ENCODE measurements at regions not wholly inside any gene's neighbourhood (a gene's known extent, or its start where the extent isn't known, plus 50 kb on each side); places are given as distances from the start of the nearest gene placed in this dataset.
A peak's percentile ranks its signal among the peaks of the same experiment; 100 is the strongest.

DNA sequence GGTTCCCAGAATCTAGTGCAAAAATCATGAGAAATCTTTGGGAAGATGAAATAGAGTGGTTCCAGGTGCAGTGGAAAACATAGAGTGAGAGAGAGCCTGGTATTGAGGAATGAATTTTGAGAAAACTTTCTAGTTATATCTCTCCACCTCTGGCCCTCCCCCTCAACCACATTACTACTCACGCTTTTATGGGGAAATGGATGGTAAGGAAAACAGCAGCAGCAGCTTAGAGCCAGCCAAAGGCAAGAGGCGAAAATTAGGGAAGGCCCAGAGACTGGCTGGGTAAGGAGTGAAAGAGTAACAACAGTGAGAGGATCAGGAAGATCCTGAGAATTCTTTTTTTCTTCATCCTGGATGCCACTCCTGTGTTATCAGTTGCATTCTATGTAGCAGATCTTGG is 187.9 kb upstream of the ECI2 start:
- no peak for TF ChIP-seq CTCF (IDR thresholded peaks at IDR 0.05; ENCODE audit: low read depth, low read length)
- no peaks in the 10 kb centered on the region for H3K27me3 ChIP-seq (ENCODE audit: control insufficient read depth, insufficient read depth, low read length)
- H3K9me3 ChIP-seq (ENCODE audit: control insufficient read depth, insufficient read depth, low read length), result no peaks in the 10 kb centered on the region
- DNase-seq (ENCODE audit: low read depth, low spot score), result no peak
- no peak overlapping the region for H3K27ac ChIP-seq (ENCODE audit: low read depth, low read length)
- H3K4me3 ChIP-seq (ENCODE audit: low read depth, low read length), result no peak overlapping the region
- CTCF ChIA-PET, result no interaction called here
- POLR2A ChIA-PET, result interaction anchor here (0.7 kb wide), 1 partner anchor 523 kb away, joined by 5 read pairs; no protein-coding TSS in a partner anchor

- H3K9me3 ChIP-seq (ENCODE audit: control insufficient read depth, insufficient read depth, low read length), result no peaks in the 10 kb centered on the region
- H3K27me3 ChIP-seq (ENCODE audit: control insufficient read depth, insufficient read depth, low read length), result no peaks in the 10 kb centered on the region
- POLR2A ChIA-PET, result no interaction called here
- DNase-seq (ENCODE audit: low read depth, low spot score), result no peak
- no peak overlapping the region for H3K4me3 ChIP-seq (ENCODE audit: low read depth, low read length)
- TF ChIP-seq CTCF (IDR thresholded peaks at IDR 0.05; ENCODE audit: low read depth, low read length), result no peak
- CTCF ChIA-PET, result no interaction called here
- no peak overlapping the region for H3K27ac ChIP-seq (ENCODE audit: low read depth, low read length)
Observed at GRCh38 chr6:4322846-4323309, 187.5 kb upstream of the ECI2 start.

DNA sequence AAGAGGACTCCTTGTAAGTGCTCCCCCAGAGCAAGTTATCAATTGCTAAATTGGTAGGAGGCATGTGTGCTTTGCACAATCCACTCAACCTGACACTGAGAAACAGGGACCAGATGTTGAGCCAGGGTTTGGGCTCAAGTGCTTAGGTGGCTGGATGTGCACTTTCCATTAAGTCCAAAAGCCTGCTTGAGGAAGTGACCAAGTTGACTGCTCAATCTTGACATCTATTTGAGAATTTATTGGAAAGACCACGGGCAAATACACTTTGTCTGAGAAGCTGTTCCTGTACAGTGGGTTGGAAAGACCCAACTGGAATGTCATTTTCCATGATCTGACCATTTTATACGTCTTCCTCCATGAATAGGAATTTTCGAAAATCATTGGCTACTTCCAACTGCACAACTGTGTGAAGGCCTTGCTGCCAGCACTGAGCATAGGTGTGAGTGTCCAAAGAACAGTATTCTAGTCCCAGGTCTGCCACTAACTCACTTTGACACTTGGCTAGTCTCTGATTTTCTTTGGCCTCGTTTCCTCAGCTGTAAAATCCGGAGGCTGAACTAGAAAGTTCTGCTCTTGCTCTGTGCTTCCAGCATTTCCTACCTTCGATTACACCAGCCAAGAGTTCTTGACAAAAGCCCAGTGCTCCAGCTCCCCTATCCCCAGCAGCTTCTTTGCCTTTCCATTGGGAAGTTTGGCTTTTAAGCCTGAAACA is 186.9 kb upstream of the ECI2 start:
- TF ChIP-seq CTCF (IDR thresholded peaks at IDR 0.05; ENCODE audit: low read depth, low read length), result no peak
- H3K4me3 ChIP-seq (ENCODE audit: low read depth, low read length), result no peak overlapping the region
- DNase-seq (ENCODE audit: low read depth, low spot score), result no peak
- no peak overlapping the region for H3K27ac ChIP-seq (ENCODE audit: low read depth, low read length)
- ChIA-PET POLR2A (no interaction called here), CTCF (no interaction called here)
- H3K27me3 ChIP-seq (ENCODE audit: control insufficient read depth, insufficient read depth, low read length), result no peaks in the 10 kb centered on the region
- H3K9me3 ChIP-seq (ENCODE audit: control insufficient read depth, insufficient read depth, low read length), result no peaks in the 10 kb centered on the region

DNA sequence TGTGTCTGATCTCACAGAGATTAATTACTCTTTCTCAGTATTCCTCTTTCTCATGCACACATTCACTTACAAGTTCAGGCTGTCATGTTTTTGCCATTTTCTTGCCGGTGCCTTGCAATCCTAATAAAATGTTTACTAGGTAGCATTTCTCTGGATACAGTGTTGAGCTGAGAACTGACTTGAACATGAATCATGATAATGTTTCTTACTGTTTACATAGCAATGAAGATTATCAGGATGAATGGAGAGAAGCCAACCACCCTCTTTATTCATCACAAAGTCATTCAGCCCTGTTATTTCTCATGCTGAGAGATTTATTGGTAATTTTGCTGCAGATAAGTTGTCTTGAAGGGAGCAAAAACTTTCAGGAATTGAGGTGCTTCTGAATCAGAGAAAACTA is 185.5 kb upstream of the ECI2 start:
- H3K27me3 ChIP-seq (ENCODE audit: control insufficient read depth, insufficient read depth, low read length), result no peaks in the 10 kb centered on the region
- no peak overlapping the region for H3K4me3 ChIP-seq (ENCODE audit: low read depth, low read length)
- DNase-seq (ENCODE audit: low read depth, low spot score), result peak; percentile 65
- POLR2A ChIA-PET, result no interaction called here
- no peaks in the 10 kb centered on the region for H3K9me3 ChIP-seq (ENCODE audit: control insufficient read depth, insufficient read depth, low read length)
- CTCF ChIA-PET, result no interaction called here
- TF ChIP-seq CTCF (IDR thresholded peaks at IDR 0.05; ENCODE audit: low read depth, low read length), result no peak
- no peak overlapping the region for H3K27ac ChIP-seq (ENCODE audit: low read depth, low read length)

DNA sequence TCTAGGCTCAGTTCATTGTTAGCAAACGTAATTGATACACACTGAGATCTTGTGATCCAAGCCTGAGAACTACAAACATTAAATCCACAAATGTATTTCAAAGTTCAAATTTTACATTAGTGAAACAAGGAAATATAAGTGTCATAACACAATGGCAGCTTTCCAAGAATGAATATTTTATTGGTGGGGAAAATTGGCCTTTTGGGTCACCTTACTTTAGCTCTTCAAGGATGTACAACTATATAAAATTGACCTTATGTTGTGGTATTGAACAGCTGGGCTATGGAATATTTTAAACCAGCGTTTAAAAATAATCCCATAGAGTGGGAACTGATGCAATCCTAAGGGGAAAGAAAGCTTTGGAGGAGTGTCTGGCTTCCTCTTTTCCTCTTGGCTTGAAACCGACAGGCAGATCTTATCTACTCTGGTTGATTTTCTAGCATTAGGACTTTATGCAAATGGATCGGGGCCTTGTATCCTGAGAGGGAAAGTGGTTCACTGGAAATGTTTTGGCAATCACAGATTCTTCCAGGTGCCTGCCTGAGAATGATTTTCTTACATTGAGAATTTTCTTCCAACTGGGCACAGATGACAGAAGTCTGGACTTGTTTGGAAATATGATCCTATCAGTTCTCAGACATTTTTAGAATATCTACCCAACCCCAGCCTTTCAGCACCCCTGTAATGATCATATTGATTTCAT is 184.8 kb upstream of the ECI2 start:
- H3K4me3 ChIP-seq (ENCODE audit: low read depth, low read length), result no peak overlapping the region
- no peak for TF ChIP-seq CTCF (IDR thresholded peaks at IDR 0.05; ENCODE audit: low read depth, low read length)
- no peak for DNase-seq (ENCODE audit: low read depth, low spot score)
- ChIA-PET CTCF (no interaction called here), POLR2A (no interaction called here)
- H3K27me3 ChIP-seq (ENCODE audit: control insufficient read depth, insufficient read depth, low read length), result no peaks in the 10 kb centered on the region
- no peaks in the 10 kb centered on the region for H3K9me3 ChIP-seq (ENCODE audit: control insufficient read depth, insufficient read depth, low read length)
- H3K27ac ChIP-seq (ENCODE audit: low read depth, low read length), result peak overlapping the region; percentile 33
